Activated T-helper 17 cell treated with anti-CD3 and anti-CD28 coated beads, Interleukin-2, amount 50 U/mL, for 72 hours (primary cell): ENCODE measurements at regions not wholly inside any gene's neighbourhood (a gene's known extent, or its start where the extent isn't known, plus 50 kb on each side); places are given as distances from the start of the nearest gene placed in this dataset.

Experiments
- ATAC-seq: fragments of 150-1000 bp; cut with Tn5 transposase; replicated peaks from 2 replicates; pipeline ENCODE4 v1.10.0; 2021; ENCODE audit warnings: mild to moderate bottlenecking, moderate library complexity
- H3K27ac Mint-ChIP-seq: one replicate; pipeline ENCODE4 v1.8.0; 2022; ENCODE audit warnings: mixed read lengths
- H3K27me3 Mint-ChIP-seq: one replicate; pipeline ENCODE4 v1.8.0; 2022; ENCODE audit warnings: mixed read lengths
- H3K36me3 Mint-ChIP-seq: one replicate; pipeline ENCODE4 v1.8.0; 2022; ENCODE audit warnings: low read depth, mild to moderate bottlenecking, mixed read lengths
- H3K4me1 Mint-ChIP-seq: one replicate; pipeline ENCODE4 v1.8.0; 2022; ENCODE audit warnings: mixed read lengths
- H3K4me3 Mint-ChIP-seq: one replicate; pipeline ENCODE4 v1.8.0; 2022; ENCODE audit warnings: mild to moderate bottlenecking, mixed read lengths
- H3K9me3 Mint-ChIP-seq: one replicate; pipeline ENCODE4 v1.8.0; 2022; ENCODE audit warnings: mixed read lengths

GRCh38 chr12:27191531-27191930 is 52.6 kb upstream of the STK38L start:
- H3K27me3 Mint-ChIP-seq, result no peaks in the 10 kb centered on the region
- no peaks in the 10 kb centered on the region for H3K9me3 Mint-ChIP-seq
- H3K4me3 Mint-ChIP-seq, result no peak overlapping the region
- H3K4me1 Mint-ChIP-seq, result no peaks in the 10 kb centered on the region
- H3K36me3 Mint-ChIP-seq, result no peaks in the 10 kb centered on the region
- no peak overlapping the region for H3K27ac Mint-ChIP-seq
- no peak for ATAC-seq

DNA sequence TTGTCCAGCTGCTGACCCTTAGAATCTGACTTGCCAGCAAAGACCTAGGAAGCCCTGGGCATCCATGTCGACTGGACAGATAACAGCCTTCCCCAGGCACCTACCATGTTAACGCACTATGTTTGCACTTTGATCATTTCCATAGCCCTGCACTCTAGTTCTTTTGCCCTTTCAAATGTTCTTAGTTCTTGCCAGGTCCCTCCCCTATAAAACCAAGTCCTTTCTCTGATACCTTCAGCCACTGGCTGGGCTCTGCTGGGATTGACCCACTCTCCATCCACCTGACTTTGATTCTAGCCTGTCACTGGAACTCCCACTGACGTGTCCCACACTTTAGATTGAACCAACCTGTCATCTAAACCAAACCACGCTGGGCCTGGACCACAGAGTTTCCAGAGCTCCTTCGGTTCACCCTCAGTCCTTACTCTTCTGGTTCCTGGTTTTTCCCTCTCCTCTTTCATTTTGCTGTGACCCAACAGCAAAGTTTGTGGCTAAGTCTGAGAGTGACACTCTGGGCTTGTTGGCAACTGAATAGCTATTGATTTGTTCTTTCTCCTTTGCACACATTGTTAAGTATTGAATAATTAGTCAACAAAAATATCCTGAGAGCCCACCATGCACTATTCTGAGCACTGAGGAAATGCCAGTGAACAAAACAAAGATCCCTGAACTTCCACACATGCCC is 51.8 kb upstream of the STK38L start:
- Mint-ChIP-seq H3K9me3 (no peaks in the 10 kb centered on the region), H3K4me3 (no peak overlapping the region), H3K27me3 (no peaks in the 10 kb centered on the region), H3K4me1 (no peaks in the 10 kb centered on the region), H3K27ac (no peak overlapping the region), H3K36me3 (no peaks in the 10 kb centered on the region)
- ATAC-seq, result no peak

DNA sequence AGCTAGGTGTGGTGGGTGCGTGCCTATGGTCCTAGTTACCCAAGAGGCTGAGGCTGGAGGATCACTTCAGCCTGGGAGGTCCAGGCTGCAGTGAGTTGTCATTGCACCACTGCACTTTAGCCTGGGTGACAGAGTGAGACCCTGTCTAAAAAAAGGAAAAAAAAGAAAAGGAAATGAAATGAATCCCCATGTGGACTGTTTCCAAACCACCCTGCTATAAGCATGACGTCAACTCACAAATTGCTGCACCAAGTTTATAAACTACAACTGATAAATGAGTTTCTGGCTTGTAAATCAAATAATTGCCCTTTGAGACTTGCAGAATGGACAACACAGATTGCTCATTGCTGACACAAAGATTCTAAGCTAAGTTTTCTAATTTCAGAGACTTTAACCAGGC is 51.0 kb upstream of the STK38L start:
- Mint-ChIP-seq H3K27ac (no peak overlapping the region), H3K9me3 (no peaks in the 10 kb centered on the region), H3K36me3 (no peaks in the 10 kb centered on the region)

DNA sequence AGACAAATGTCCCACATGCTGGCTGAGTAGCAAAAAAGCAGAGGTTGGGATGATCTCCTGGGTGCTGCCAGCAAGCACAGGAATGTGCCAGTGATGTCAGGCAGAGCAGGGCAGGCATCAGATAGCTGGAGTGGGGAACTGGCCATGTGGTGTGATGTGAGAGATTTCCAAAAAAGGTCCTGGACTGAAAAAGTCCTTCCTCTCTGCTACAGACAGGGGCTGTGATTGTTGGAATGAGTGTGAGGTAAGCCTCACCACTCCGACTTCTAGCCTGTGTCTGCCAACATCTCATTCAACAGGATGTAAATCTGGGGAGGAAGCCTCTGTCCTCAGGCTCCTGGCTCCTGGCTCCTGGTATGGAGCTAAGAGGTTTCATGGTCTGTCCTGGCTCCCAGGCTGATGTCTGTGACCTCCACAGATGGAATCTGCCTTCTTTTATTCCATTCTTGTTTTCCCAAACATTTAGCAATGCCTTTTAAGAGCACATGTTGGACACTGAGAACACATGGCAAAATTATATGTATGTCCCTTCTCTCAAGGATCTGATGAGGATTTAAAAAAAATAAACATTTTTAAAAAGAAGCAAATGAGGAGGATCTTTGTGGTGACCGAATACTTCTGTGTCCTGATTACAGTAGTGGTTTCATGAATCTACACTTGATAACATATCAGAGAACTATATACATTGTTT is 50.1 kb upstream of the STK38L start:
- no peaks in the 10 kb centered on the region for H3K27me3 Mint-ChIP-seq
- no peaks in the 10 kb centered on the region for H3K4me1 Mint-ChIP-seq
- H3K9me3 Mint-ChIP-seq, result no peaks in the 10 kb centered on the region
- no peaks in the 10 kb centered on the region for H3K36me3 Mint-ChIP-seq
- no peak for ATAC-seq
- H3K4me3 Mint-ChIP-seq, result no peak overlapping the region
- H3K27ac Mint-ChIP-seq, result no peak overlapping the region

More for the DNA sequence above, 51.0 kb upstream of the STK38L start:
- no peaks in the 10 kb centered on the region for H3K27me3 Mint-ChIP-seq
- H3K4me1 Mint-ChIP-seq, result no peaks in the 10 kb centered on the region
- H3K4me3 Mint-ChIP-seq, result no peak overlapping the region
- ATAC-seq, result no peak
